ENCODE measurements at regions not wholly inside any gene's neighbourhood (a gene's known extent, or its start where the extent isn't known, plus 50 kb on each side); places are given as distances from the start of the nearest gene placed in this dataset.
"Not testable (repeated sequence)": the region's sequence is repeated elsewhere in the genome, so short reads cannot be mapped to it uniquely, and the experiment has no call there.

DNA sequence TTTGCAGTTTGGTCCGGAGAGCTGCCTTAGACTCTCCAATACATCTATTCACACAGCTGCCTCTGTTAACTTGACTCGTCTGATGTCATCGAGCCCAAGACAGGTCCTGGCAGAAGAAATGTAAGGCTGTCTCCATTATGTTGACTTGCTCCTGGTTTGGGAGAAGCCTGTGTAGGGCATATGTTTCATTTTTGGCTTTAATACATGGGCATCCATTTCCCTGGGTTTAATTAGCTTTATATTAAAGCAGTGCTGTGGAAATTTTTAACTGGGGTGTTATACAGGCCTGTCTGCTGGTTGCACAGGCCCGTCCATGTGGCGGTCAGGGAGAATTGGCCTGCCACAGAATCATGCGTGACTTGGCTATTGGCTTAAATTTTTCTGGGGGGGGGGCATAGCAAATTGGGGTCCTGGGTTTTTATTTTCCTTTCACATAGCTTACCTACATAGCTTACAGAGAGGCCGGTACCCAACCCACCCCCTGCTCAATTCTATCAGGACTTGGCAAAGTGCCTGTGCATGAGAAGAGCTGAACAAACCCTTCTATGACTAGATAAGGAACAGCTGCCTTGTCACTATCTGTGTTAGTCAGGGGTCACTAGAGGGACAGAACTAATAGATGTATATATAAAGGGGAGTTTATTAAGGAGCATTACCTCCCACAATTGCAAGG lies 123.5 kb upstream of the WDR1 start:
- H3K4me1 ChIP-seq, result no peaks in the 10 kb centered on the region
- no peaks in the 10 kb centered on the region for H3K9me3 ChIP-seq
- WGBS, result 83% methylated on average over 7 of the region's 7 CpGs
- H3K36me3 ChIP-seq, result no peaks in the 10 kb centered on the region
- H3K27me3 ChIP-seq, result no peaks in the 10 kb centered on the region
- DNase-seq (ENCODE audit: low spot score in 2 of 2), result no peak
- TF ChIP-seq POLR2A (IDR thresholded peaks at IDR 0.05) (no peak), POLR2AphosphoS5 (IDR thresholded peaks at IDR 0.05) (no peak), EP300 (IDR thresholded peaks at IDR 0.05) (no peak)
- TF ChIP-seq, protein P1, sequence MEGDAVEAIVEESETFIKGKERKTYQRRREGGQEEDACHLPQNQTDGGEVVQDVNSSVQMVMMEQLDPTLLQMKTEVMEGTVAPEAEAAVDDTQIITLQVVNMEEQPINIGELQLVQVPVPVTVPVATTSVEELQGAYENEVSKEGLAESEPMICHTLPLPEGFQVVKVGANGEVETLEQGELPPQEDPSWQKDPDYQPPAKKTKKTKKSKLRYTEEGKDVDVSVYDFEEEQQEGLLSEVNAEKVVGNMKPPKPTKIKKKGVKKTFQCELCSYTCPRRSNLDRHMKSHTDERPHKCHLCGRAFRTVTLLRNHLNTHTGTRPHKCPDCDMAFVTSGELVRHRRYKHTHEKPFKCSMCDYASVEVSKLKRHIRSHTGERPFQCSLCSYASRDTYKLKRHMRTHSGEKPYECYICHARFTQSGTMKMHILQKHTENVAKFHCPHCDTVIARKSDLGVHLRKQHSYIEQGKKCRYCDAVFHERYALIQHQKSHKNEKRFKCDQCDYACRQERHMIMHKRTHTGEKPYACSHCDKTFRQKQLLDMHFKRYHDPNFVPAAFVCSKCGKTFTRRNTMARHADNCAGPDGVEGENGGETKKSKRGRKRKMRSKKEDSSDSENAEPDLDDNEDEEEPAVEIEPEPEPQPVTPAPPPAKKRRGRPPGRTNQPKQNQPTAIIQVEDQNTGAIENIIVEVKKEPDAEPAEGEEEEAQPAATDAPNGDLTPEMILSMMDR (IDR thresholded peaks at IDR 0.05), result no peak
- no peak overlapping the region for H3K27ac ChIP-seq
- H3K4me3 ChIP-seq, result no peak overlapping the region

DNA sequence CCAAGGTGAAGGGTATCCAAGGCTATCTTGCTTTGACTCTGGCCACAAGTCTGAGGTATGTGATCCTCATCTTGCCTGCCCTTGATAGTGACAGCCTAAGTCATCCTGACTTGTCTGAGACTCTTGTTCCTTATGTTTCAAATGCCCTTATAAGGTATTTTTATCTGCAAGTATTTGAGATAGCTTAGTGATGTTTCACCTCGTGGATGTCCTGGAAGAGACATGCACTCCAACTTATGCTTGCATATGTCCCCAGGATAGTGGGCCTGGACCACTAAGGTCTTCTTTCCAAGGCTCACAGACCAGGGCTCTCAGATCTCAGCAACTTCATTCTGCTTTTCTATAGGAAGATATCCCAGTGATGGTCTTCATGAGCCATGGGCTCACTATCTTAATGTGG lies 120.5 kb upstream of the WDR1 start:
- no peaks in the 10 kb centered on the region for H3K36me3 ChIP-seq
- no peak for DNase-seq (ENCODE audit: low spot score in 2 of 2)
- no peaks in the 10 kb centered on the region for H3K27me3 ChIP-seq
- no peaks in the 10 kb centered on the region for H3K4me1 ChIP-seq
- no peaks in the 10 kb centered on the region for H3K9me3 ChIP-seq
- H3K27ac ChIP-seq, result no peak overlapping the region
- TF ChIP-seq POLR2AphosphoS5 (IDR thresholded peaks at IDR 0.05), result no peak
- no peak for TF ChIP-seq POLR2A (IDR thresholded peaks at IDR 0.05)
- no peak for TF ChIP-seq EP300 (IDR thresholded peaks at IDR 0.05)
- WGBS, result 72% methylated on average over 1 of the region's 1 CpG
- H3K4me3 ChIP-seq, result no peak overlapping the region

DNA sequence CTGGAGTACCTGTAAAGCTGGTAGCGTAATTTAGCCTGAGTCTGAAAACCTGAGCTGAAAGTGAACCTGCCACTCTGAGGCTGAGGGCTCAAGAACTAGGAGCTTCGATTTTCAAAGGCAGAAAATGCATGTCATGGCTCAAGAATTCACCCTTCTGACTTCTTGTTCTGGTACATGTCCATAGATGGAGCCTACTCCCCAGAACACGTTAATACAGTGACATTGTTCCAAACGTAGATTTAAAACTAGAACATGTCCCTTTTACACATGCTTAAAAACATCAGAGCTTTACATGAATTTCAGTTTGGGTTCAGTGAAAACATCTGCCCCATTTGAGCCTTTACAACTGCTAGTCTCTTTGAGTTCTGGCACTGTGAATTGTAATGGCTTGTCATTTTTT lies 115.5 kb upstream of the WDR1 start:
- DNase-seq (ENCODE audit: low spot score in 2 of 2), result no peak
- H3K27me3 ChIP-seq, result no peaks in the 10 kb centered on the region
- no peaks in the 10 kb centered on the region for H3K4me1 ChIP-seq
- no peaks in the 10 kb centered on the region for H3K9me3 ChIP-seq
- H3K4me3 ChIP-seq, result no peak overlapping the region
- H3K27ac ChIP-seq, result no peak overlapping the region
- no peaks in the 10 kb centered on the region for H3K36me3 ChIP-seq
- TF ChIP-seq POLR2A (IDR thresholded peaks at IDR 0.05) (no peak), EP300 (IDR thresholded peaks at IDR 0.05) (no peak), POLR2AphosphoS5 (IDR thresholded peaks at IDR 0.05) (no peak)
- TF ChIP-seq, protein P1 (IDR thresholded peaks at IDR 0.05), result no peak
- WGBS, result 62% methylated on average over 4 of the region's 4 CpGs

DNA sequence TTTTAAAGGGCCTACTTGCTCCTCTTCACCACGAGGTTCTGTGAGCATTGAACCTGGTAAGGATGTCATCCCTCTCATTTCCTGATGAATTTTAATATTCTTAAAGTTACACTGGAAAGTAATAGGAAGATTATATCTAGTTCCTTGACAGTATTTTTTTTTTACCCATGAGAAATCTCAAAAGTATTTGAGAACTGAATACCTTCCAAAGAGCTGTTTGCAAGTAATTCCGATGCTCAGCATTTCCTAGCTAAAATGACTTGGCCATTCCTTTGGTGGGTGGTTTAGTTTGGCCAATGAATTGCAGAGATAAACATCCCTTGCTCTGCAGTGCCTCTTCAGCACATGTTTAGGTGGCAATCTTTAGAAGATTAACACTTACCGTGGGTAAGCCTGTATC lies 110.2 kb upstream of the WDR1 start:
- no peaks in the 10 kb centered on the region for H3K36me3 ChIP-seq
- no peak for DNase-seq (ENCODE audit: low spot score in 2 of 2)
- H3K4me3 ChIP-seq, result no peak overlapping the region
- no peak for TF ChIP-seq POLR2AphosphoS5 (IDR thresholded peaks at IDR 0.05)
- no peak for TF ChIP-seq EP300 (IDR thresholded peaks at IDR 0.05)
- no peak for TF ChIP-seq POLR2A (IDR thresholded peaks at IDR 0.05)
- TF ChIP-seq, protein P1 (IDR thresholded peaks at IDR 0.05), result no peak
- no peaks in the 10 kb centered on the region for H3K9me3 ChIP-seq
- WGBS, result 52% methylated on average over 3 of the region's 3 CpGs
- H3K27me3 ChIP-seq, result no peaks in the 10 kb centered on the region
- H3K27ac ChIP-seq, result no peak overlapping the region
- no peaks in the 10 kb centered on the region for H3K4me1 ChIP-seq

DNA sequence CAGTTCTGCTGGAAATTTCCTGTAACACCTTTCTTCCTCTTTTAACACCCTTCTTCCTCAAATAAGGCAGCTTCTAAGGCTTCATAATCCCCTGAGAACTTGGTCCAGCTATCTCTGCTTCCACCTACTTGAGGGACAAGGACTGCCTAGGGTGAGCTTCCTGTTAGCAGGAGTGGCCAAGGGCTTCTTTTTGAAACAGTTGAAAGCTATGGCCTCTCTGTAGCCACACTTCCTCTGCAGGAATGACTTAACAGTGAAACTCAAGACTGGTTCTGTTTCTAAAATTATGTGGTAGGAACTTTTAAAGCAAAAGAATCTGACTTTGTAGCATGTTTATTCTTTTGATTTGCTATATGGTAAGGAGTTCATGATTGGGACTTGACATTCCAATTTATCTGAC lies 108.5 kb upstream of the WDR1 start:
- Histone ChIP-seq H3K36me3 (no peaks in the 10 kb centered on the region), H3K27me3 (no peaks in the 10 kb centered on the region), H3K9me3 (no peaks in the 10 kb centered on the region), H3K4me1 (no peaks in the 10 kb centered on the region), H3K27ac (no peak overlapping the region), H3K4me3 (no peak overlapping the region)
- TF ChIP-seq EP300 (IDR thresholded peaks at IDR 0.05) (no peak), POLR2A (IDR thresholded peaks at IDR 0.05) (no peak), POLR2AphosphoS5 (IDR thresholded peaks at IDR 0.05) (no peak)
- DNase-seq (ENCODE audit: low spot score in 2 of 2), result no peak

DNA sequence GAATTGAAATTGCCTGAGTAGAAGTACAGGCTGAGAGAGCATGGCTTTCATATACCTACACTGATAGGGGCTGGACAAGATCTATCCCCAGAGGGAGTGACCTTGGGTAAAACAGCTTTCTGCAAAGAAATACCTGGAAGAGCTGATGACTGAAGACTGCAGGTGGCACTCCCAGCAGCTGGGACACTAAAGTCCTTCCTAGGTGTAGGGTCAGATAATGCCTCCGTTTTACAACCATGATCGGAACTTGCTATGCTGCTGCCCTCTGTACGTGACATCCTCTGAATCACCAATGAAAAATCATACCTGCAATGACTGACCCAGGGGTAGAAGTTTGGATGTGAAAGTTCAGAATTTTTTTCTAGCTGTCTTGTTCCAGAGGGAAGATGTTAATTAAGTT lies 107.2 kb upstream of the WDR1 start:
- TF ChIP-seq POLR2AphosphoS5 (IDR thresholded peaks at IDR 0.05), result no peak
- Histone ChIP-seq H3K27ac (no peak overlapping the region), H3K9me3 (no peaks in the 10 kb centered on the region), H3K4me1 (no peaks in the 10 kb centered on the region), H3K27me3 (no peaks in the 10 kb centered on the region), H3K36me3 (no peaks in the 10 kb centered on the region), H3K4me3 (no peak overlapping the region)
- 96% methylated on average over 3 of the region's 3 CpGs for WGBS
- no peak for DNase-seq (ENCODE audit: low spot score in 2 of 2)

DNA sequence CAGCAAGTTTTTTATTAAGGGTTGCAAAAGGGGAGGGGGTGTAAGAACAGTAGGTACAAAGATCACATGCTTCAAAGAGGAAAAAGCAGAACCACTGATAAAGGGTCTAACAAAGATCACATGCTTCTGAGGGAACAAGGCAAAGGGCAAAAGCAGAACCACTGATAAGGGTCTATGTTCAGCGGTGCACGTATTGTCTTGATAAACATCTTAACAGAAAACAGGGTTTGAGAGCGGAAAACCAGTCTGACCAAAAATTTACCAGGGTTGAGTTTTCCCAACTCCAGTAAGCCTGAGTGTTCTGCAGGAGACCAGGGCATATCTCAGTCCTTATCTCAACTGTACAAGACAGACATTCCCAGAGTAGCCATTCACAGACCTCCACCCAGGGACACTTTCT lies 96.9 kb upstream of the WDR1 start:
- not testable (repeated sequence) for H3K36me3 ChIP-seq; H3K4me1 ChIP-seq; H3K9me3 ChIP-seq; H3K27me3 ChIP-seq; DNase-seq (ENCODE audit: low spot score in 2 of 2); H3K27ac ChIP-seq; H3K4me3 ChIP-seq
- 88% methylated on average over 3 of the region's 3 CpGs for WGBS
